ENCODE measurements at regions not wholly inside any gene's neighbourhood (a gene's known extent, or its start where the extent isn't known, plus 50 kb on each side); places are given as distances from the start of the nearest gene placed in this dataset.

GRCh38 chr5:113965225-113965624 lies 396.6 kb upstream of the KCNN2 start:
- TF ChIP-seq, protein P1, sequence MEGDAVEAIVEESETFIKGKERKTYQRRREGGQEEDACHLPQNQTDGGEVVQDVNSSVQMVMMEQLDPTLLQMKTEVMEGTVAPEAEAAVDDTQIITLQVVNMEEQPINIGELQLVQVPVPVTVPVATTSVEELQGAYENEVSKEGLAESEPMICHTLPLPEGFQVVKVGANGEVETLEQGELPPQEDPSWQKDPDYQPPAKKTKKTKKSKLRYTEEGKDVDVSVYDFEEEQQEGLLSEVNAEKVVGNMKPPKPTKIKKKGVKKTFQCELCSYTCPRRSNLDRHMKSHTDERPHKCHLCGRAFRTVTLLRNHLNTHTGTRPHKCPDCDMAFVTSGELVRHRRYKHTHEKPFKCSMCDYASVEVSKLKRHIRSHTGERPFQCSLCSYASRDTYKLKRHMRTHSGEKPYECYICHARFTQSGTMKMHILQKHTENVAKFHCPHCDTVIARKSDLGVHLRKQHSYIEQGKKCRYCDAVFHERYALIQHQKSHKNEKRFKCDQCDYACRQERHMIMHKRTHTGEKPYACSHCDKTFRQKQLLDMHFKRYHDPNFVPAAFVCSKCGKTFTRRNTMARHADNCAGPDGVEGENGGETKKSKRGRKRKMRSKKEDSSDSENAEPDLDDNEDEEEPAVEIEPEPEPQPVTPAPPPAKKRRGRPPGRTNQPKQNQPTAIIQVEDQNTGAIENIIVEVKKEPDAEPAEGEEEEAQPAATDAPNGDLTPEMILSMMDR (IDR thresholded peaks at IDR 0.05; ENCODE audit: extremely low read depth, missing control alignments) = no peak
- no peak for DNase-seq (ENCODE audit: low spot score)

DNA sequence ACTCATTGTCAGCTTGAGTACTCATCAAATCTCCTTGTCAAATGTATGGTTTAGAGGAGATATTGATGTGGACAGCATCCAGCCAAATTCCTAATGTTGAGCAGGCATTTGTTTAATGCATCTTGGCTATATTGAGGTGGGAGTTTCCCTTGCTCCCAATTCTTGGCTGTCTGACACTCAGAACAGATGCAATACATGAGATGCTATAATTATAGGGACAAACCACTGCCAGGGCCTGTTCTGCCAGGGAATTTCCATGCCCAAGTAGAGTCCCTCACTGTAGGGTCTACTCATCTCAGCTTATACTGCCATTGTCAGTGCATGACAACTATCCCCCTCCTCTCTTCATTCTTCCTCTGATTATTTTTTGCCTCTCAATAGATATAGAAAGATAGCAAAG lies 392.0 kb upstream of the KCNN2 start:
- TF ChIP-seq, protein P1 (IDR thresholded peaks at IDR 0.05; ENCODE audit: extremely low read depth, missing control alignments) = no peak
- no peak for DNase-seq (ENCODE audit: low spot score)

DNA sequence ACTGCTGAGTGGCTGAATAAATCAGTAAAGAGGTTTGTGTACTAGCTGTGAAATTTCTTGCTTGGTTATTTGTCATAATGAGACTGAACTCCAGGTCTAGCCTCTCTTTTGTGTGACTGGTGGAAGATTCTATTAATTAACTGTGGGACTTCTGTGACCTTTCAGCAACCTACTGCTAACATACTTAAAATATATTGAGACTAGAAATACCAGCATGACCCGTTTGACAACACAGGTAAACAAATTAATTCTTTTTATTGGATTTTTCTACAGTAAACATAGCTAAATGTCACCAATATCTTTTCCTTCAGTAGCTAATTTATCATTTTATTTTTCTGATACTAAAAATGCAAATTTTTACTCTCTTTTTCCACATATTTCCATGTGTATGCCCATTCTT lies 390.4 kb upstream of the KCNN2 start:
- TF ChIP-seq, protein P1 (IDR thresholded peaks at IDR 0.05; ENCODE audit: extremely low read depth, missing control alignments) = no peak

DNA sequence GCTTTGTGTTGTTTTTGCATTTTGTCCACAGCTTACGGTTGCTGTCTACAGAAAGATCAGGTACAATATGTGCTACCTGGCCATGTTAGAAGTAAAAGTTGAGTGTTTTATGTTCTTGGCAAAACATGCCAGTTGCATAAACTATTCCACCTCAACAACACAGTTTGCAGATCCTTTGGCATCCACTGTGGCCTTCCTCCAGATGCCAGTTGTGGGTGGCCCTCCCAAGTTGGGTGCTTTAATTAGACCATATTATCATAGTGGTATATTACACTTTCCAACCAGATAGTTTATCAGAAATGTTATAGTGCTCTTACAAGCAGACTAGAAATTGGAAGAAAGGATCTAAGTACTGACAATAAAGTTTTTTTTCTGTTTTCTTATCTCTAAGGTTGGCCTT lies 386.9 kb upstream of the KCNN2 start:
- TF ChIP-seq, protein P1 (IDR thresholded peaks at IDR 0.05; ENCODE audit: extremely low read depth, missing control alignments) = no peak
- no peak for DNase-seq (ENCODE audit: low spot score)

More for the DNA sequence above, 390.4 kb upstream of the KCNN2 start:
- no peak for DNase-seq (ENCODE audit: low spot score)

- TF ChIP-seq, protein P1 (IDR thresholded peaks at IDR 0.05; ENCODE audit: extremely low read depth, missing control alignments) = no peak
- no peak for DNase-seq (ENCODE audit: low spot score)
Observed at GRCh38 chr5:113984928-113985327, 376.9 kb upstream of the KCNN2 start.

DNA sequence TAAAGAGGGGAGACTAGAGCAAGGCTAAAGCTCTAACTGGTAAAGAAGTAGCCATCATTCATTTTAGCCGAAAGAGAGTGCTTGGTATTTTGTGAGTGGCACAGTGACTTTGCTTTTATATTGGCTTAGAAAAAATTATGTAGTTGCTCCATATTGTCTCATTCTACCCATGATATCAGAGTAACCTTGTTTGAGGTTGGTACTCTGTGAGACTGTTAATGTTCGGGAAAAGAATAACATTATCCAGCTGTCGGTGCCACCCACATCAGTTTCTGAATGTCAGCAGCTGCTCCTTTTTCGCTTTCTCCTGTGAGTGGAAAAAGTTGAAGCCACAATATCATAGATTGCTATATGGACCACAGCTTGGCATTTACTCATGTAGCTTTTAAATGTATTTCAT lies 376.4 kb upstream of the KCNN2 start:
- no peak for DNase-seq (ENCODE audit: low spot score)
- TF ChIP-seq, protein P1 (IDR thresholded peaks at IDR 0.05; ENCODE audit: extremely low read depth, missing control alignments) = no peak

- DNase-seq (ENCODE audit: low spot score) = no peak
- TF ChIP-seq, protein P1 (IDR thresholded peaks at IDR 0.05; ENCODE audit: extremely low read depth, missing control alignments) = no peak
Observed at GRCh38 chr5:113989278-113989912, 372.5 kb upstream of the KCNN2 start.

Data from GM20000 (cell line).